HG03521 (cell line): ENCODE measurements at regions not wholly inside any gene's neighbourhood (a gene's known extent, or its start where the extent isn't known, plus 50 kb on each side); places are given as distances from the start of the nearest gene placed in this dataset.

ENCODE experiments used
- ATAC-seq: cut with Tn5 transposase; IDR thresholded peaks from one replicate; pipeline ENCODE4 v1.9.1; 2021; ENCODE audit warnings: mild to moderate bottlenecking, moderate library complexity; ENCODE audit not compliant: unreplicated experiment

- ATAC-seq, result no peak
Measured at GRCh38 chr10:43885842-43886241, 237.2 kb upstream of the ZNF32 start.

DNA sequence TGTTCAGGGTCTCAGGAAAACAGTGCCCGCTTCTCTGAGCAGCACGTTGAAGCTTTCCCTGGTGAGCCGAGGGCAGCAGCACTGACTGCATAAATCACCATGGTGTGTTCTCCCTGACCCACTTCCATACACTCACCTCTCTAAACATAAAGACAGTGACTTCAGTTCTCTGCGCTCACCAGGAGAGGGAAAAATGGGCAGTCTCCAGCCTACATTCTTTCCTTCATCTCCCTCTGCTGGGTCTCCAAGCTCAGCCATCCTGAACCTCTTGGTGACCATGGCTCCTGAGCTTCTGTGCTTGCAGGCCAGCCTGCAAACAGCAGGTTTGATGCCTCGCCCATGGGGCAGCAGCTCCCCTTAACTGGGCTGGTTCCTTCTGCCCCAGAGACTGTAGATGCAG lies 236.6 kb upstream of the ZNF32 start:
- no peak for ATAC-seq

- no peak for ATAC-seq
Measured at GRCh38 chr10:43884501-43885105, 235.9 kb upstream of the ZNF32 start.

- ATAC-seq, result no peak
Measured at GRCh38 chr10:43882711-43883110, 234.0 kb upstream of the ZNF32 start.

DNA sequence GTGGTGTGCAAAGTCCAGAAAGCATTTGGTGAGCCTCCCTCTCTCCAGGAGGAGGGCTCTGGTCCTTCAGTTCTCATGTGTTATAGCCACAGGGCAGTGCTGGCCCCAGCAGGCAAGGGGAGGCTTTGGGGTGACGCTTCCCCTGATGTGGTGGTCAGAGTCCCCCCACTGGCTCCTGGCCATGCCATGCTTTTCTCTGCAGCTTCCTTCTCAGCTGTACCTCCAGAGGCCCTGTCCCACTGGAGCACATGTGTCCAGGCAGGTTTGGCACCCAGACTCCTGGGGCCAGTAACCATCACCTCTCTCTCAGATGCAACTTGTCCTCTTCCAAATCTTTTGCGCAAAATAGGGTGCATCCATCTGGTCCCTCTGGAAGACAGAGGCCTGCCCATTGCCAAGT lies 233.0 kb upstream of the ZNF32 start:
- ATAC-seq, result no peak

DNA sequence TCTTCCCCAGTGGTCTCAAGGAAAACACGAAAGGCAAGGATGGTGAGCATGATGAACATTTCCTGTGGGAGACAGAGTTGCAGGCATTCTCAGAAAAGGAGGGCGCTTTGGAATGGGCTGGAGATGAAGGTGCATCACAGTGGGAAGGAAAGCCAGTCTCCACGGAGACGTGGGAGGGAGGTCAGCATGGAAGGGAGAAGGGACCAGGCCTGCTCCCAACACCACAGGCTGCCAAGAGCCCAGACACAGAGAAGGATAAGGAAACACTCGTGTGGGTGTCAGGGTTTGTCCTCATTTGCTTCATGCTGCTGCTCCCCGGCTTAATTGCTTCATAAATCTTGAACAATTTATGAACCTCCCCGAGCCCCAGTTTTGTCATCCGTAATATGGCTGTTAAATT lies 231.5 kb upstream of the ZNF32 start:
- no peak for ATAC-seq

- no peak for ATAC-seq
Measured at GRCh38 chr10:43879742-43880141, 231.1 kb upstream of the ZNF32 start.

DNA sequence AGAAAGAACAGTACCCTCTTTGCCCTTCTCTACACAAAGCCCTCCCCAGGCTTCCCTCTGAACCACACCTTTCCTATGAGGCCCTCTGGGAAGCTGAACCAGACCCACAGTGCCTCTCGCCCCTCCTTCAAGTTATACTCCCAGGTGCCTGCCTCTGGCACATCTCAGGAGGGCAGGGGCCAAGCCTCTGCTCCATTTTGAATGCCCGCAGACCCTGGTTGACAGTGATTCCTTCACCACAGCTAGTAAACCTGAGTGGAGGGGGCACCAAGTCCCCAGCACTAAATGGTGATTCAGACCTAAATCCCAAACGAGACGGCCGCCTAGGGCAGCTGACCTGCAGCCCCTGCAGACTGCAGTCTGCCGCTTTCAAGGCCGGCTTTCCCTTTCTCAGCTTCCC lies 230.5 kb upstream of the ZNF32 start:
- ATAC-seq, result no peak

DNA sequence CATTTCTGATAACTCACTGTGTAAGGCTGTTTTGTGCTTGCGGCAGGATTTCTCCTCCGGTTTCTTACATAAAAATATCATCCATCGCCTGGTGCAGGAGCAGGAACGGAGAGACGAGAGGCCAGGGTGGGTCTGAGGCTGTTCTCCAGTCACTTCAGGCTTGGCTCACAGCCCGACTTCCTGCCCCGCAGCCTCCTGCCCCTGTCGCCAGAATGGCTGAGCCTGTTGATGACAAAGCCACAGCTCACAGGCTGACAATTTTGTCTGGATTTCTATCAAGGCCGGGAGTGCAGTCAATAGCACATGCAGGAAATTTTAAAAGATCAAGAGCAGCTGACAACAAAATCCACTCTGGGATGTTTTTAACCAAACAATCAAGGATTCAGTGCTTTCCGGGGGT lies 229.7 kb upstream of the ZNF32 start:
- ATAC-seq, result no peak

DNA sequence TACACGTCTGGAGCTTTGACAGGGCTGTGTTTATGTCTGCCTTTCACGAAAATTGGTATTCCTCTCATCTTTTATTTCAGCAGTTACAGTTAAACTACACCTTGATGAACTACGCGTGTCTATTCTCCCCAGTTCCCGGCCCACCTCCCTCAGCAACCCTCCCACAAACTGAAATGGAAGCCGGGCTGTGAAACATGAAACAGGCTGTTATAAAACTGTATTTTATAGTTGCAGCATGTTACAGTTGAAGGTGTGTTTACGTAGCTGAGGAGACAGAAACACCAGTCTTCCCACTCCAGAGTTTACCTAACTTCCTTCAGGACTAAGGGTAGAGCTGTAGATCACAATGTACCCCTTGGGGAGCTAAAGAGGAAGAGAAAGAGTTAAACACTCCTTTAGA lies 228.3 kb upstream of the ZNF32 start:
- no peak for ATAC-seq

DNA sequence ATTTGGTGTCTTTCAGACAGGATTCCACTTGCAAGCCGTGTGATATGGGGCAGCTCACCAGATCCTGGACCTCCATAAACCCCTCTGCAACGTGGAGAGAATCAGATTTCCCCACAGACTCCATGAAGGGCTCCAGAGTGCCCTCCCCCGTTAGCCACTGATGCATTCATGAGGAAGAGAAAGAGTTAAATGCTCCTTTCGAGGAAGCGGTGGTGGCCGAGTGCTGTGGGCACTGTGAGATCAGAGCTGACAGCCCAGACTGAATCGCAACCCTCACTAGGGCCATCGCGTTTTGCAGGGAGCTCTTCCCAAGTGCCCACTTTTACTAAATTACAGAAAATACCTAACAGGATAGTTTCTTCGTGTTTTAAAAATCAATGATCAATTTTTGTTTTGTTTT lies 226.3 kb upstream of the ZNF32 start:
- ATAC-seq, result no peak

GRCh38 chr10:43873717-43874116 lies 225.0 kb upstream of the ZNF32 start:
- no peak for ATAC-seq

DNA sequence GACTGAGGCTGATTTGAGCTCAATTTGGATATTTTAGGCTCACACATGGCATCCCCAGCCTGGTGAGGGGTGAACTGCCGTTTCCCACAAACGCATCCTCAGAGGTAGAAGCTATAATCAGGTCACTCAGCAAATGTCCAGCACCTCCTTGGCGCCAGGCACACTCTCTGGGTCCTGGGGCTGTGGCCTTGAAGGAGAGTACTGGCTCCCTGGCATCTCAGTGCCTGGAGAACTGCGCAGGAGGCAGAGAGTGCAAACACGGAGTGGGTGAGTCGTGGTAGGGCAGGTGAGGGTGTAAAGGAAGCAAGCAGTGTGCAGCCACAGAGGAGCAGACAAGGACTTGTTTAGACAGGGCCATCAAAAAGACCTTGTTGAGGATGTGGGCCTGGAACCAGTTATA lies 224.0 kb upstream of the ZNF32 start:
- ATAC-seq, result no peak

GRCh38 chr10:43871545-43871944 lies 222.9 kb upstream of the ZNF32 start:
- no peak for ATAC-seq

DNA sequence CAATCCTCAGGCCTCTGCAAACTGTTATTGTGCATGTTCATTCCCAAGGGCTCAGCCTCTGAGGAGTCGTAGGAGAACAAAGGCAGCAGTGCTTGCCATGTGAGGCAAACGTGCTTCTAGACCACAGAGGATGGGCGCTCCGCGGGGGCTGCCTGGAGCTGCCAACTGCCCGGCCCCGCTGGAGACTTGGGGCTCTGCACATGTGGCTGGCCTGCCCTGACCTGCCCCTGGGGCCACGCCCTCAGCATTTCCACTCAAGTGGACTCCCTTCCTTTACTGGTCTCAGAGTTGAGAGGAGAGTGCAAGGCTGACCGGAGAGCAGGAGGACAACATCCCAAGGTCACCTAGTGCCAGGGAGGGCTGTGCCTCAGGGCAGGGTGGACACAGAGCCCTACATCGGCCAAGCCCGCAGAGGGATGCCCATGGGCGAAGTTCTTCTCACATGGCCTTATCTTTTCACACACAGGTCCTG lies 222.3 kb upstream of the ZNF32 start:
- no peak for ATAC-seq

GRCh38 chr10:43869669-43870322 lies 221.1 kb upstream of the ZNF32 start:
- ATAC-seq, result no peak

DNA sequence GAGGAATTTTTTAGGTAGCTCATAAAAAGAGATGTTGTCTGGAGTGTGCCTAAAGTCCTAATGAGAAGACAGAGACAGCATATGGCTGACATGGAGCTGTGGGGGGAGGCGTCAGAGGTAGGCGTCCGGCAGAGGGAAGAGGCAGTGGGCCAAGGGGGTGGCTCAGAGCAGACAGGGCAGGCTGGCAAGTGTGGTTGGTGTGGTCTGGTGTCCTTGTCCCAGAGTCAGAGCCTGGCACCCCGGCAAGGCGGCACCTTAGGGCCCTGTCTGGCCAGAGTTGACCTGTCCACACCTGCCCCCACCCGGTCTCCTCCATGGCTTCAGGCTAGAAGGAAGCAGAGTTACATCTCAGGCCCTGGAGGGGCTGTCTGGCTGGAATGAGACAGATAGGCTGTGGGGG lies 220.3 kb upstream of the ZNF32 start:
- ATAC-seq, result no peak

DNA sequence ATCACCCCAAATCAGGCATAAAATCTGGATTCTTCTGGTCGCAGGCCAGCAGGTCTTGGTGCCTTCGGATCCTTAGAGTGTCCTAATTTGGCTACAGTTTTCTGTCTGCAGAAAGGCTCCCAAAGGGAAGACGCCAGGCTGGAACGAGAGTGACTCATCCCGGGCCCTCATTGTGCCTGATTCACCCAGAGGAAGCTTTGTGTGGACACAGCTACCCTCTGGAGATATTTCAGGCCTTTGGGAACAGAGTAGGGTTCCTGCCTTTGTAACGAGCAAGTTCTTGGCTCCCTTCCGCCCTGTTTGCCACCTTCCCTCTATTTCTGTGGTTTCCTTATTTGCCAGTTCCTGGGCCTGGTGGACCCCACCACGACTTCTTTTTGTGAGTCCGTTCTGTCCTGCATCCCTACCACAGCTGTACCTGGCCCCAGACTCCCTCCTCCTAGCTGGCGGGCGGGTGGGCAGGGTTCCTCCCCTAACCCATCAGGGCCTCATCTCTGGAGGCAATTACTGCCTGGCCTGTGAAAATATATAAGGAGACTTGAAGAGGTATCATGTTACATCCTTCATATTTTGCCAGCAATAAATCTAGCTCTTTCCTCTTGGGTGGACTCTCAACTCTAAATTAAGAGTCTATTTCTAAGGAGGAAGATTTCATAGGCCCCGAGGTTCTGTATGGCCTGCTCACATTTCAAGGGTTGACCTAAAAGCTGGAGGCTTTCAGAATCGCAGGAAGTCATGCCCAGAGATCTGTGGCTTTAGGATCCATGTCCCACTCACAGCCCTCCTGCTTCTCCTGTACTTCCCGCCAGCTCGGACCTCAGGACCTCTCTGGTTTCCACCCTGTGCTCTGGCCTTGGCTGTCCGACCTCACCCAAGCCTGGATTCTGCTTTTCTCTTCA lies 219.2 kb upstream of the ZNF32 start:
- no peak for ATAC-seq

GRCh38 chr10:43867113-43867512 lies 218.4 kb upstream of the ZNF32 start:
- ATAC-seq, result no peak

DNA sequence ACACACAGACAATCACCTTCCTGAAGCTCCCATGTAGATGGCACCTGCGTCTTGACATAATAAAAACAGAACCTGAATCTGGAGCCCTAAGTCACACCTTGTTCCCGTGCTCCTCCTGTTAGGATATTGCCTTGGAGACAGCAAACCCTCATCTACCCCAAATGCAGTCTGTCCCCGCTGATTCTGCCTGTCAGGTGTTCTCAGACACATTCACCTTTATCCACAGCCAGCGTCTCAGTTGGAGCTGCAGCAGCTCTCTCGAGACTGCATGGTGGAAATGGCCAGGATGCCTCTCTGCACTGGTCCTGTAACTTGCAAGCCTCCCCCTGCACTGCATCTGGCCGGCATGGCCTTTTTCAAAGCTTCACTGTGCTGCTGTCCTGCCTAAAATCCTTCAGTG lies 218.0 kb upstream of the ZNF32 start:
- no peak for ATAC-seq

DNA sequence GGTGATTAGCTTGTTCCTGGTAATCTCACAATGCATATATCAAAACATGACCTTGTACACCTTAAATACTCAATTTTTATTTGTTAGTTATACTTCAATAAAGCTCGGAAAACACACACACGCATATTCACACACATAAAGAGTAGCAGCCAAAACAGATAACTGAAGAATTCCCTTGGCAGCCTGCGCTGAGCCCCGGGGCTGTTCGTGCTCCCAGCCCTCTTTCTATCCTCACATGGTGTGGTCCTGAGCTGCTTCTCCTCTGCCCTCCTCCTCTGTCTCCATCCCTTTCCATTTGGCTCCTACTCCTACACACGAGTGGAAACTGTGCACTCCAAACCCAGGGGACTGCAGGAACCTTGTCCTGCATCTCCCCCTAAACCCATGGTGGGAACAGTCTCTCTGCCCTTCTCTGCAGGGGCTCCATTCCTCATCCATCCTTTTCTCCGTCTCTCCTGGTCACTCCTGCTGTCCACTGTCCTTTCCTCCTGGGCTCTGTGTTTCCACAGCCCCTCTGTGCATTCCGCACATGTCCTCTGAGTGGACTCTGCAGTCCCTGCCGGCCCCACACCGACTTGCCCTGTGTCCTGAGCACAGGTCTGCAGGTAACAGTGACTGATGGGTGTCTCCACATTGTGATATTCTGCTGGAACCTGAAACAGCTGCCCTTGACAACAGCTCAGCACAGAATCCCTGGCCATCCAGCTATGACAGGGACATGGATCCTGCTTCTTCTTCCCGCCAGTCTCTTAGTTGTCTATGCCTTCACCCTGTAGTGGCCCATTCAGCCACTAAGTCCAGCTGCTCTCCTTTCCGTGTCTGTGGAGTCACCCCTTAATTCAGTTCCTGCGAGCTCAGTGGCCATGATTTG lies 216.8 kb upstream of the ZNF32 start:
- ATAC-seq, result no peak
